ENCODE measurements at regions not wholly inside any gene's neighbourhood (a gene's known extent, or its start where the extent isn't known, plus 50 kb on each side); places are given as distances from the start of the nearest gene placed in this dataset.

DNA sequence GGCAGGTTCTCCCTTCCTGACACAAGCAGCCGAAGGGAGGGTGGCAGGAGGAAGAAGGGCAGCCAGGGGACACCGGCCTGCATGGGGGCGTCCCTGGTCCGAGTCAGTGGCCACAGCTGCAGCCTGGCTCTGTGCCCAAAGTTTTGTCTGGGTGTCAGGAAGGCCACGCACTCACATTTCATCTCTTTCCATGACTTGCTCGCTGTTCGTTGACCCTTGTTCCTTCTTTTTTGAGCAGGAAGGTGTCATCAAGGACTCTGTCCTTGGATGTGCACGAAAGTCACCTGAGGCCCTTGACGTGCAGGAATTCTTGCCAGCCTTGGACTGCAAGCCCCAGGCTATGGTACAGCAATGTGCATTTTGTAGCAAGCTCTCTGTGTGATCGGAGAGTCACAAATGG lies 93.3 kb downstream of the TNFRSF13B start:
- TF ChIP-seq, protein P1, sequence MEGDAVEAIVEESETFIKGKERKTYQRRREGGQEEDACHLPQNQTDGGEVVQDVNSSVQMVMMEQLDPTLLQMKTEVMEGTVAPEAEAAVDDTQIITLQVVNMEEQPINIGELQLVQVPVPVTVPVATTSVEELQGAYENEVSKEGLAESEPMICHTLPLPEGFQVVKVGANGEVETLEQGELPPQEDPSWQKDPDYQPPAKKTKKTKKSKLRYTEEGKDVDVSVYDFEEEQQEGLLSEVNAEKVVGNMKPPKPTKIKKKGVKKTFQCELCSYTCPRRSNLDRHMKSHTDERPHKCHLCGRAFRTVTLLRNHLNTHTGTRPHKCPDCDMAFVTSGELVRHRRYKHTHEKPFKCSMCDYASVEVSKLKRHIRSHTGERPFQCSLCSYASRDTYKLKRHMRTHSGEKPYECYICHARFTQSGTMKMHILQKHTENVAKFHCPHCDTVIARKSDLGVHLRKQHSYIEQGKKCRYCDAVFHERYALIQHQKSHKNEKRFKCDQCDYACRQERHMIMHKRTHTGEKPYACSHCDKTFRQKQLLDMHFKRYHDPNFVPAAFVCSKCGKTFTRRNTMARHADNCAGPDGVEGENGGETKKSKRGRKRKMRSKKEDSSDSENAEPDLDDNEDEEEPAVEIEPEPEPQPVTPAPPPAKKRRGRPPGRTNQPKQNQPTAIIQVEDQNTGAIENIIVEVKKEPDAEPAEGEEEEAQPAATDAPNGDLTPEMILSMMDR (IDR thresholded peaks at IDR 0.05) = no peak
- TF ChIP-seq POLR2A (IDR thresholded peaks at IDR 0.05) = no peak
